GM12891 (cell line): ENCODE measurements at regions not wholly inside any gene's neighbourhood (a gene's known extent, or its start where the extent isn't known, plus 50 kb on each side); places are given as distances from the start of the nearest gene placed in this dataset.

Source experiments
- POLR2A ChIP-seq: IDR thresholded peaks from 2 replicates; pipeline ENCODE4 v1.6.1; 2011; ENCODE audit warnings: low read depth, low read length, control low read depth
- POLR2AphosphoS5 ChIP-seq: IDR thresholded peaks from 2 replicates; pipeline ENCODE4 v1.6.1; 2011; ENCODE audit warnings: low read depth, low read length, control low read depth

DNA sequence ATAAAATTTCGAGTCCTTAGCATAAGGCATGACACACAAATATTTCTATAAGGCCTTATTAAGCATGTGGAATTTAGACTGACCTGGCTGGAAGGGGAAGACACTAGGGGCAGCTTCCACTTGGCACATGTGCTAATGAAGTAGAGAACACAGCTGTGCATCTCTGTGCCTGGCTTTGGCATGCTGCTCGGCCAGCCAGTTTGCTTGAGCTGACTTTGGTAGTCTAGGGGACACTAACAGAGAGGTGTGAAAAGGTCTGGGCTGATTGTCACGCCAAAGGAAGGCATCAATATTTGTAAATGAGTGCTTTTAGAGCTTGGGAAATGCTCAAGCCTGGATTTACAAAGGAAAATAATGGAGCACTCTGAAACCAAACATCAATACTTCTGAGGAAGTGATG lies 723.7 kb downstream of the PRELID2 start:
- TF ChIP-seq POLR2A (no peak), POLR2AphosphoS5 (no peak)
